Gastroesophageal sphincter (tissue), 3 donors: ENCODE measurements at regions not wholly inside any gene's neighbourhood (a gene's known extent, or its start where the extent isn't known, plus 50 kb on each side); places are given as distances from the start of the nearest gene placed in this dataset.

Source experiments
- CTCF ChIP-seq, 4 experiments: fragments of 200-600 bp in 2 of 4; fragments of 450-650 bp in 2 of 4; sonication (generic) in 1 of 4; IDR thresholded peaks; one replicate each; pipeline ENCODE4 v1.5.1; 2017 to 2019; ENCODE audit warnings: antibody characterized with exemption in 4 of 4, mild to moderate bottlenecking in 2 of 4, moderate library complexity in 2 of 4
- EP300 ChIP-seq: sonication (generic); formaldehyde crosslinking; IDR thresholded peaks from one replicate; pipeline ENCODE4 v1.6.1; 2017; ENCODE audit warnings: antibody characterized with exemption, mild to moderate bottlenecking
- POLR2A ChIP-seq, 2 donors: fragments of 450-650 bp; IDR thresholded peaks; one replicate each; pipeline ENCODE4 v1.6.1; 2017; ENCODE audit warnings: antibody characterized with exemption in 2 of 2, mild to moderate bottlenecking in 2 of 2, moderate library complexity in 1 of 2
- POLR2AphosphoS5 ChIP-seq: sonication (generic); formaldehyde crosslinking; IDR thresholded peaks from one replicate; pipeline ENCODE4 v1.6.1; 2017; ENCODE audit warnings: antibody characterized with exemption

- TF ChIP-seq CTCF (IDR thresholded peaks at IDR 0.05): no peak
- no peak for TF ChIP-seq POLR2AphosphoS5
- no peak for TF ChIP-seq EP300
- TF ChIP-seq POLR2A (IDR thresholded peaks at IDR 0.05): no peak
Measured at GRCh38 chr5:104299998-104300706, 737.6 kb upstream of the NUDT12 start.
